GM12891 (cell line): ENCODE measurements at regions not wholly inside any gene's neighbourhood (a gene's known extent, or its start where the extent isn't known, plus 50 kb on each side); places are given as distances from the start of the nearest gene placed in this dataset.

ENCODE experiments used
- POLR2A ChIP-seq: IDR thresholded peaks from 2 replicates; pipeline ENCODE4 v1.6.1; 2011; ENCODE audit warnings: low read depth, low read length, control low read depth
- POLR2AphosphoS5 ChIP-seq: IDR thresholded peaks from 2 replicates; pipeline ENCODE4 v1.6.1; 2011; ENCODE audit warnings: low read depth, low read length, control low read depth
- POU2F2 ChIP-seq: IDR thresholded peaks from 2 replicates; pipeline ENCODE4 v1.6.1; 2011; ENCODE audit warnings: low read depth, mild to moderate bottlenecking, control low read depth, low read length, moderate library complexity
- SPI1 ChIP-seq: IDR thresholded peaks from 2 replicates; pipeline ENCODE4 v1.6.1; 2011; ENCODE audit warnings: low read depth, low read length, control low read depth
- TAF1 ChIP-seq: IDR thresholded peaks from 2 replicates; pipeline ENCODE4 v1.6.1; 2011; ENCODE audit warnings: low read depth, low read length, control low read depth

DNA sequence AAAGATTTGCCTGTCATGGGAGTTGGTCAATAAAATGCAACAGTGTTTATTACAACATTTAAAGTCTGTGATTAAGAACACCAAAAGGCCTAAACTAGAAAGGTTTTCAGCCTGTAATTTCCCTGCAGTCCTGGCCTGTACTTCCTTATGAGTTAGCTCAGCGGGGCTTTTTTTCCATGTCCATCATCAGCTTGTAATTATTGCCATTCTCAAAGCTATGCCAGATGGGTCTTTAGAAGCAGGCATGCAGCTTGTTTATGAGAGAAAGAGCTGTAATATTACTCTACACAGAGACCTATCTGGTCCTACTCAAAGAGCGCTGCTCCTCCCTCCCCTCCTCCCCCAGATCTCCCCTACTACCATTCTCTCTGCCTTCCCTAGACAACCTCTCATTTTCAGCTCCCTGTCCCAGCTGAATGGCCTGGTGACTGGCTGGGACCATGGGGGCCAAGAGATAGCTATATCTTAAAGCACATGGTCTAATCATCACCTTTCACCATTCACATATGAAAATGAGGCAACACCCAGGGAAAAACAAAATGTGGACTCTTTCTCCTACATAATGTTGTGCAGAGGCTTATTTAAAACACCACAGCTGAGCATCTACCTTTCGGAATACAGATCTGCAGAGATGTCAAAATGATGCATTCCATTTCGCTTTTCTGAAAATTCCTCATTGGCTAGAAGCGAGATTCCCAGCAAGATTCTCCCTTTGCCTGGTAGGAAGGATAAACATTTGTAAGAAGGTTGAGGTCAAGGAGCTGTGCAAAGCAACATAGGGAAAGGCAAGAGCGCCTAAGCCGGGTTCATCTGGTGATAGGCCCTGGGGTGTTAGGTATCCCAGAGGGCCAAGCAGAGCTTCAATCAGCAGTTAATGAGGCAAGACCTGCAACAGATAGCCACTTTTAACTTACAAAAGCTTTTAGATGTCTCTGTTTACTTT is 209.7 kb upstream of the CDKN3 start:
- TF ChIP-seq POLR2AphosphoS5 (no peak), SPI1 (no peak), POLR2A (no peak), TAF1 (no peak), POU2F2 (no peak)
